Adrenal gland (tissue), 5 donors: ENCODE measurements at regions not wholly inside any gene's neighbourhood (a gene's known extent, or its start where the extent isn't known, plus 50 kb on each side); places are given as distances from the start of the nearest gene placed in this dataset.

Experiments used
- CTCF ChIP-seq, 6 experiments: fragments of 450-650 bp in 4 of 6; fragments of 200-600 bp in 2 of 6; sonication (generic) in 1 of 6; IDR thresholded peaks; 1 replicate in 5 of 6; 2 replicates in 1 of 6; pipeline versions ENCODE4 v1.5.1 to v1.8.0; 2016 to 2021; ENCODE audit warnings: antibody characterized with exemption in 6 of 6, mild to moderate bottlenecking in 2 of 6, moderate library complexity in 1 of 6
- POLR2A ChIP-seq, 2 donors: fragments of 450-650 bp; IDR thresholded peaks; one replicate each; pipeline ENCODE4 v1.6.1; 2017; ENCODE audit warnings: antibody characterized with exemption in 2 of 2, mild to moderate bottlenecking in 2 of 2, moderate library complexity in 1 of 2
- donor health status: DM: no; HTN: no; CAD: no.

GRCh38 chr7:10192074-10192473 lies 781.6 kb upstream of the PHF14 start:
- TF ChIP-seq CTCF (IDR thresholded peaks at IDR 0.05) (no peak), POLR2A (IDR thresholded peaks at IDR 0.05) (no peak)
